ENCODE measurements at regions not wholly inside any gene's neighbourhood (a gene's known extent, or its start where the extent isn't known, plus 50 kb on each side); places are given as distances from the start of the nearest gene placed in this dataset.
"Not testable (repeated sequence)": the region's sequence is repeated elsewhere in the genome, so short reads cannot be mapped to it uniquely, and the experiment has no call there.

GRCh38 chr9:29066141-29066640 lies 1492.9 kb upstream of the C9orf72 start:
- no peak for DNase-seq

- DNase-seq: no peak
Observed at GRCh38 chr9:29068461-29068860, 1495.2 kb upstream of the C9orf72 start.

- no peak for DNase-seq
Observed at GRCh38 chr9:29069376-29069775, 1496.1 kb upstream of the C9orf72 start.

GRCh38 chr9:29078063-29078666 lies 1504.9 kb upstream of the C9orf72 start:
- DNase-seq: no peak

- no peak for DNase-seq
Observed at GRCh38 chr9:29100762-29101161, 1527.5 kb upstream of the C9orf72 start.

- not testable (repeated sequence) for DNase-seq
Observed at GRCh38 chr9:29104166-29104565, 1530.9 kb upstream of the C9orf72 start.

GRCh38 chr9:29118555-29118954 lies 1545.3 kb upstream of the C9orf72 start:
- DNase-seq: no peak

GRCh38 chr9:29126783-29127182 lies 1553.5 kb upstream of the C9orf72 start:
- no peak for DNase-seq

- no peak for DNase-seq
Observed at GRCh38 chr9:29129763-29130162, 1556.5 kb upstream of the C9orf72 start.

GRCh38 chr9:29144476-29144875 lies 1571.2 kb upstream of the C9orf72 start:
- no peak for DNase-seq

GRCh38 chr9:29150606-29151005 lies 1577.3 kb upstream of the C9orf72 start:
- no peak for DNase-seq

- no peak for DNase-seq
Observed at GRCh38 chr9:29160763-29161353, 1587.6 kb upstream of the C9orf72 start.

GRCh38 chr9:29174136-29174535 lies 1600.9 kb upstream of the C9orf72 start:
- DNase-seq: no peak

GRCh38 chr9:29176231-29176630 lies 1603.0 kb upstream of the C9orf72 start:
- no peak for DNase-seq

GRCh38 chr9:29176786-29177185 lies 1603.5 kb upstream of the C9orf72 start:
- no peak for DNase-seq

- DNase-seq: no peak
Observed at GRCh38 chr9:29183971-29184370, 1610.7 kb upstream of the C9orf72 start.

- not testable (repeated sequence) for DNase-seq
Observed at GRCh38 chr9:29188771-29189170, 1615.5 kb upstream of the C9orf72 start.

GRCh38 chr9:29189221-29189620 lies 1615.9 kb upstream of the C9orf72 start:
- DNase-seq: not testable (repeated sequence)

GRCh38 chr9:29198861-29199260 lies 1625.6 kb upstream of the C9orf72 start:
- DNase-seq: no peak

- DNase-seq: no peak
Observed at GRCh38 chr9:29199975-29200374, 1626.7 kb upstream of the C9orf72 start.

- DNase-seq: no peak
Observed at GRCh38 chr9:29200650-29201049, 1627.4 kb upstream of the C9orf72 start.

GRCh38 chr9:29203244-29203930 lies 1630.1 kb upstream of the C9orf72 start:
- no peak for DNase-seq

GRCh38 chr9:29208670-29209069 lies 1635.4 kb upstream of the C9orf72 start:
- DNase-seq: peak in 1 of 58 donors; percentile 38
